ENCODE measurements at regions not wholly inside any gene's neighbourhood (a gene's known extent, or its start where the extent isn't known, plus 50 kb on each side); places are given as distances from the start of the nearest gene placed in this dataset.
"Not testable (repeated sequence)": the region's sequence is repeated elsewhere in the genome, so short reads cannot be mapped to it uniquely, and the experiment has no call there.

- no peak for DNase-seq (ENCODE audit: extremely low read depth, low read depth)
- TF ChIP-seq CTCF (IDR thresholded peaks at IDR 0.05; ENCODE audit: low read depth, low read length): no peak
Measured at GRCh38 chr22:48920776-48921241, 906.9 kb downstream of the BRD1 start.

- TF ChIP-seq CTCF (IDR thresholded peaks at IDR 0.05; ENCODE audit: low read depth, low read length): no peak
- no peak for DNase-seq (ENCODE audit: extremely low read depth, low read depth)
Measured at GRCh38 chr22:48919851-48920589, 907.7 kb downstream of the BRD1 start.

DNA sequence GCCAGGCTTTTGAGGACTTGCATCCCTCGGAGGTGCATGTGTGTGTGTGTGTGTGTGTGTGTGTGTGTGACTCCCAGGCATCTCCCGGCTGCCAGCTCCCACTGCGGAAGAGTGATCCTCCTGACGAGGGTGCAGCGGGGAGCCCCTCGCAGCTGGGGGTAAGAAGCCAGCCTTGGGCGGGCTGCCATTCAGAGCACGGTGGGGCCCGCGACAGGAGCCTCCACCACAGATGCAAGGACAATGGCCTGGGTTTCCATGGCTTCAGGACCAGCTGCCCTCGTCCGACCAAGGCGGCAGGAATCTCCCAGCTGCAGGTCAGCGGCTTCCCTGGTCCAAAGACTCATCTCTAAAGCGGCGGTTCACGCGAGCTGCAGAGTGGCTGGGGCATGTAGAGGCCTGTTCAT, 908.5 kb downstream of the BRD1 start:
- TF ChIP-seq CTCF (IDR thresholded peaks at IDR 0.05; ENCODE audit: low read depth, low read length): no peak
- no peak for DNase-seq (ENCODE audit: extremely low read depth, low read depth)

- TF ChIP-seq CTCF (IDR thresholded peaks at IDR 0.05; ENCODE audit: low read depth, low read length): no peak
- no peak for DNase-seq (ENCODE audit: extremely low read depth, low read depth)
Measured at GRCh38 chr22:48918585-48919186, 909.0 kb downstream of the BRD1 start.

DNA sequence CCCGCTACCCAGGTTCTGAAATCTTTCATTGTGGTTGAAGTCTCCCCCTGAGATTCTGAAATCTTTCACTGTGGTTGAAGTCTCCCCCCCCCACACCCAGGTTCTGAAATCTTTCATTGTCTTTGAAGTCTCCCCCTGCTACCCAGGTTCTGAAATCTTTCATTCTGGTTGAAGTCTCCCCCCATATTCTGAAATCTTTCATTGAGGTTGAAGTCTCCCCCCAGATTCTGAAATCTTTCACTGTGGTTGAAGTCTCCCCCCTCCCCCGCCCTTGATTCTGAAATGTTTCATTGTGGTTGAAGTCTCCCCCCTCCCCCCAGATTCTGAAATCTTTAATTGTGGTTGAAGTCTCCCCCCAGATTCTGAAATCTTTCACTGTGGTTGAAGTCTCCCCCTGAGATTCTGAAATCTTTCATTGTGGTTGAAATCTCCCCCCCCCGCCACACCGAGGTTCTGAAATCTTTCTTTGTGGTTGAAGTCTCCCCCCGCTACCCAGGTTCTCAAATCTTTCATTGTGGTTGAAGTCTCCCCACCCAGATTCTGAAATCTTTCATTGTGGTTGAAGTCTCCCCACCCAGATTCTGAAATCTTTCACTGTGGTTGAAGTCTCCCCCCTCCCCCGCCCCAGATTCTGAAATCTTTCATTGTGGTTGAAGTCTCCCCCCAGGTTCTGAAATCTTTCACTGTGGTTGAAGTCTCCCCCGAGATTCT, 915.2 kb downstream of the BRD1 start:
- DNase-seq (ENCODE audit: extremely low read depth, low read depth): not testable (repeated sequence)

DNA sequence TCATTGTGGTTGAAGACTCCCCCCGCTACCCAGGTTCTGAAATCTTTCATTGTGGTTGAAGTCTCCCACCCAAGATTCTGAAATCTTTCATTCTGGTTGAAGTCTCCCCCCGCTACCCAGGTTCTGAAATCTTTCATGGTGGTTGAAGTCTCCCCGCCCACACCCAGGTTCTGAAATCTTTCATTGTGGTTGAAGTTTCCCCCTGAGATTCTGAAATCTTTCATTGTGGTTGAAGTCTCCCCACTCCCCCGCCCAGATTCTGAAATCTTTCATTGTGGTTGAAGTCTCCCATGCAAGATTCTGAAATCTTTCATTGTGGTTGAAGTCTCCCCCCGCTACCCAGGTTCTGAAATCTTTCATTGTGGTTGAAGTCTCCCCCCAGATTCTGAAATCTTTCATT, 916.0 kb downstream of the BRD1 start:
- DNase-seq (ENCODE audit: extremely low read depth, low read depth): not testable (repeated sequence)

GRCh38 chr22:48911067-48911466, 916.6 kb downstream of the BRD1 start:
- DNase-seq (ENCODE audit: extremely low read depth, low read depth): not testable (repeated sequence)

DNA sequence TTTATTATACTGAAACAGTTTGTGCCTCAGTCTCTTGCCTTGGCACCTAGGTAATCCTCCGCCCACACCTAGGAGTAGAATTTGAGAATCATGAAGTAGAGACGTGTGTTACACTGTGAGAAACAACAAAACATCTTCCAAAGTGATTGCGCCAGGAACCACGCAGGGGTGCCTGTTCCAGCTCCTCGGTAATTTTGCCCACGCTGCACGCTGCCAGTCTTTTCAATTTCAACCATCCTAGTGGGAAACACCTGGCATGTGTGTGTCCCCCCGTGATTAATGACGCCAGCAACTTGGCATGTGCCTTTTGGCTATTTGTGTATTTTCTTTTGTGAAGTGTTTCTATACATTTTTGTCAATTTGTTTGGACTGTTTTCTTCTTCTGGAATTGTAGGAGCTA, 919.1 kb downstream of the BRD1 start:
- no peak for DNase-seq (ENCODE audit: extremely low read depth, low read depth)

More for the DNA sequence above, 919.1 kb downstream of the BRD1 start:
- no peak for TF ChIP-seq CTCF (IDR thresholded peaks at IDR 0.05; ENCODE audit: low read depth, low read length)
